ENCODE measurements at regions not wholly inside any gene's neighbourhood (a gene's known extent, or its start where the extent isn't known, plus 50 kb on each side); places are given as distances from the start of the nearest gene placed in this dataset.

DNA sequence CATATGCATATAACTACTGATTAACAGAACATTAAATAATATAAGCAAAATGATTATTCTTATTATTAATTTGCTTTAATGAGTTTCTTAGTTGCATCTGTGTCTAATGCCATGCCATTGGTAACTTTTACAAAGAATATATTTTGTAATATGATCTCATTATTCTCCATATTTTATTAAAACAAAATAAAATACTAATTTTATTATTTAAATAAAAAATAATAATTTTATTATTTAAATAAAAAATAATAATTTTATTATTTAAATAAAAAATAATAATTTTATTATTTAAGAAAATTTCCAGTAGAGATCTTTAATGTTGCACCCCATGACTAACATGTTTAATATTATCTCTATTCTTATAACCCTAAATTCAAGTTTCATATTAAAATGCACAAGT, 771.1 kb downstream of the NR2F2 start:
- TF ChIP-seq, protein P1, sequence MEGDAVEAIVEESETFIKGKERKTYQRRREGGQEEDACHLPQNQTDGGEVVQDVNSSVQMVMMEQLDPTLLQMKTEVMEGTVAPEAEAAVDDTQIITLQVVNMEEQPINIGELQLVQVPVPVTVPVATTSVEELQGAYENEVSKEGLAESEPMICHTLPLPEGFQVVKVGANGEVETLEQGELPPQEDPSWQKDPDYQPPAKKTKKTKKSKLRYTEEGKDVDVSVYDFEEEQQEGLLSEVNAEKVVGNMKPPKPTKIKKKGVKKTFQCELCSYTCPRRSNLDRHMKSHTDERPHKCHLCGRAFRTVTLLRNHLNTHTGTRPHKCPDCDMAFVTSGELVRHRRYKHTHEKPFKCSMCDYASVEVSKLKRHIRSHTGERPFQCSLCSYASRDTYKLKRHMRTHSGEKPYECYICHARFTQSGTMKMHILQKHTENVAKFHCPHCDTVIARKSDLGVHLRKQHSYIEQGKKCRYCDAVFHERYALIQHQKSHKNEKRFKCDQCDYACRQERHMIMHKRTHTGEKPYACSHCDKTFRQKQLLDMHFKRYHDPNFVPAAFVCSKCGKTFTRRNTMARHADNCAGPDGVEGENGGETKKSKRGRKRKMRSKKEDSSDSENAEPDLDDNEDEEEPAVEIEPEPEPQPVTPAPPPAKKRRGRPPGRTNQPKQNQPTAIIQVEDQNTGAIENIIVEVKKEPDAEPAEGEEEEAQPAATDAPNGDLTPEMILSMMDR (IDR thresholded peaks at IDR 0.05 in 4 of 5, conservative IDR thresholded peaks at IDR 0.05 in 1 of 5), result no peak
- no peak for TF ChIP-seq POLR2A (IDR thresholded peaks at IDR 0.05)

Data from gastrocnemius medialis (tissue), 4 donors.